ENCODE measurements at regions not wholly inside any gene's neighbourhood (a gene's known extent, or its start where the extent isn't known, plus 50 kb on each side); places are given as distances from the start of the nearest gene placed in this dataset.

DNA sequence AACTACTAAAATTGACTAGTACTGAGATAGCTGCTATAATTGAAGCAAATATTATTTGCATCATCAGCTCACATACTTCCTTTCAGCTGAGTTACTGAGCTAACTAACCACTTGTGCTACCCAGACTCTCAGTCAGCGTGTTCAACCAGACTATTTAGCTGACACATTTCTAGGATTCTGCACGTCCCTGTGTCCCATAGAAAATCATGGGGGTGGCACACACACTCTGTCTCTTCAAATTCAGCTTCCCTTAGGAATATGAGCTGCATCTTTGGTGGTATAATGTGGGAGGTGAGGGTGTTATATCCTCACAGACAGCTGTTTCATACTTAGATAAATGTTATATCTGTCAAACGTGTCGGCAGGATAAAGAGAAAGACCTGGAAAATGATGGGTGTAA is 424.0 kb downstream of the CDH2 start:
- TF ChIP-seq, protein P1, sequence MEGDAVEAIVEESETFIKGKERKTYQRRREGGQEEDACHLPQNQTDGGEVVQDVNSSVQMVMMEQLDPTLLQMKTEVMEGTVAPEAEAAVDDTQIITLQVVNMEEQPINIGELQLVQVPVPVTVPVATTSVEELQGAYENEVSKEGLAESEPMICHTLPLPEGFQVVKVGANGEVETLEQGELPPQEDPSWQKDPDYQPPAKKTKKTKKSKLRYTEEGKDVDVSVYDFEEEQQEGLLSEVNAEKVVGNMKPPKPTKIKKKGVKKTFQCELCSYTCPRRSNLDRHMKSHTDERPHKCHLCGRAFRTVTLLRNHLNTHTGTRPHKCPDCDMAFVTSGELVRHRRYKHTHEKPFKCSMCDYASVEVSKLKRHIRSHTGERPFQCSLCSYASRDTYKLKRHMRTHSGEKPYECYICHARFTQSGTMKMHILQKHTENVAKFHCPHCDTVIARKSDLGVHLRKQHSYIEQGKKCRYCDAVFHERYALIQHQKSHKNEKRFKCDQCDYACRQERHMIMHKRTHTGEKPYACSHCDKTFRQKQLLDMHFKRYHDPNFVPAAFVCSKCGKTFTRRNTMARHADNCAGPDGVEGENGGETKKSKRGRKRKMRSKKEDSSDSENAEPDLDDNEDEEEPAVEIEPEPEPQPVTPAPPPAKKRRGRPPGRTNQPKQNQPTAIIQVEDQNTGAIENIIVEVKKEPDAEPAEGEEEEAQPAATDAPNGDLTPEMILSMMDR (IDR thresholded peaks at IDR 0.05; ENCODE audit: low read depth, low read length, missing control alignments) = no peak
- DNase-seq = no peak
- Histone ChIP-seq H3K4me3 (ENCODE audit: low read depth, low read length) (no peak overlapping the region), H3K36me3 (replicated peaks) (no peaks in the 10 kb centered on the region), H3K27ac (no peak overlapping the region), H3K27me3 (replicated peaks) (no peaks in the 10 kb centered on the region)
- in situ Hi-C loops (cut with HindIII; ENCODE audit: low pct_ligation_motif_present, low sequenced_read_pairs) = no loop called here

DNA sequence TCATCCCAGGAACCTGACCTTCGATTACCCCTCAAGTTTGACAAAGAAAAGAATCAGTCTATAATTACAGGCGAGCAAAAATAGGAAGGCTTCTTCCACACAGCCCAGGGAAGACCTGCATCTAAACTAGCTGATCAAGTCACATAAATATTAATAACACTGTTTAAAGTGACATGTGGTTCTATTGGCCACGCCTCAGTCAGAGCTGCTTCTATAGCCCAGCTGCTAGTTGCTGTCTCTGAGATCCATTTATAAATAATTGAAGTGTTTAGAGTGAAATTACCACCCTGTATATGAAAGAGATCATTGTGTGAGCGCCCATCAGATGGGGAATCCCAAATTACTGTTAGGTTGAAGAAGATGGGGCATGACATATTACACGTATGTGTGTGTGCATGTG is 426.0 kb downstream of the CDH2 start:
- no peak overlapping the region for H3K27ac ChIP-seq
- no peaks in the 10 kb centered on the region for H3K27me3 ChIP-seq (replicated peaks)
- TF ChIP-seq, protein P1 (IDR thresholded peaks at IDR 0.05; ENCODE audit: low read depth, low read length, missing control alignments) = no peak
- in situ Hi-C loops (cut with HindIII; ENCODE audit: low pct_ligation_motif_present, low sequenced_read_pairs) = no loop called here
- no peak overlapping the region for H3K4me3 ChIP-seq (ENCODE audit: low read depth, low read length)
- no peaks in the 10 kb centered on the region for H3K36me3 ChIP-seq (replicated peaks)
- no peak for DNase-seq

DNA sequence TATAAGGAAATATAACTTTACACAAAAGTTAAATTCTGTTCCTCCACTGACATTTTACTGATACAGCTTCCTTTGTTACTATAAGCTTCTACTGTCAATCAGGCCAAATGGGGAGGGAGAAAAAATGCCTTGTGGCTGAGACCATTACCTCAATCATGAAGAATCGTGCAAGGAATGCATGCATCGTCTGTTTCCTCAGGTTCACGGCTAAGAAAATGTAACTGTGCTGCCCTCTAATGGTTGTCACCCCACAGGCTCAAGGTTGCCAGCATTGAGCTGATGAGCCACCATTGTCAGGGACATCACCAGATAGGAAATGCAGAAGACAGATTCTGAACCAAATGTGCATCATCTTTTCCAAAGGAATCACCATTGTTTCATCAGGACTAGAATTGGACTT is 426.9 kb downstream of the CDH2 start:
- no peak overlapping the region for H3K4me3 ChIP-seq (ENCODE audit: low read depth, low read length)
- TF ChIP-seq, protein P1 (IDR thresholded peaks at IDR 0.05; ENCODE audit: low read depth, low read length, missing control alignments) = peak; percentile 94
- peak; percentile 93 for DNase-seq
- in situ Hi-C loops (cut with HindIII; ENCODE audit: low pct_ligation_motif_present, low sequenced_read_pairs) = no loop called here
- no peaks in the 10 kb centered on the region for H3K27me3 ChIP-seq (replicated peaks)
- H3K36me3 ChIP-seq (replicated peaks) = no peaks in the 10 kb centered on the region
- H3K27ac ChIP-seq = no peak overlapping the region

DNA sequence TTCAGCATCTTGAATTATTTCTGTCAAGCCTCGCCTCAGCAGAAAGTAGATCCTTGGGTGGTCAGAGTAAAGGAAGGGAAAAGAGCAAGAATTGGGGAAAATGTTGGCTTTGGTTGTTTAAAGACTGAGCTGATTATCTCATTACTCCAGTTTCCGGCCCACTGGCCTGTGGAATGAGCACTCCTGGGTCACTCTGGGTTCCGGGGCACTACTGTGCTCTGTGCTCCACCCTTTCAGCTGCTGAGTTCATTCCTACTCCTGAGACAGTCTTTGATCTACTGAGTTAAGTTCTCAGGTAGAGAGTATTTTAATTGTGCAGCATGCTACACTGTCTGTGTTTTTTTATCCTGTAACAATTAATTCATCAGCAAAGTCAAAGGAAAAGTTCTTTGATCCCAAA is 427.7 kb downstream of the CDH2 start:
- in situ Hi-C loops (cut with HindIII; ENCODE audit: low pct_ligation_motif_present, low sequenced_read_pairs) = no loop called here
- H3K36me3 ChIP-seq (replicated peaks) = no peaks in the 10 kb centered on the region
- no peak overlapping the region for H3K4me3 ChIP-seq (ENCODE audit: low read depth, low read length)
- no peak overlapping the region for H3K27ac ChIP-seq
- H3K27me3 ChIP-seq (replicated peaks) = no peaks in the 10 kb centered on the region
- DNase-seq = no peak
- TF ChIP-seq, protein P1 (IDR thresholded peaks at IDR 0.05; ENCODE audit: low read depth, low read length, missing control alignments) = no peak

DNA sequence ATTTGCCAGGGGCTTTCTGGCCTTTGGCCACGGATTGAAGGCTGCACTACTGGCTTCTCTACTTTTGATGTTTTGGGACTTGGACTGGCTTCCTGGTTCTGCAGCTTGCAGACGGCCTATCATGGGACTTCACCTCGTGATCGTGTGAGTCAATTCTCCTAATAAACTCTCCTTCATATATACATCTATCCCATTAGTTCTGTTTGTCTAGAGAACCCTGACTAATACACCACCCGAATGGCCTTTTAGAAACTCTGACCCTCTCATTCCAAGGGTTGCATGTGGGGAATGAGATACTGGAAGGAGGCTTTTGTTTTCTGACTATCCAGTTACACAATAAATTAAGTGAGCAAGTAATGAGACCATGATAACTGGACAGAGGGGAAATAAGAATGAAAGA is 430.7 kb downstream of the CDH2 start:
- TF ChIP-seq, protein P1 (IDR thresholded peaks at IDR 0.05; ENCODE audit: low read depth, low read length, missing control alignments) = no peak
- H3K4me3 ChIP-seq (ENCODE audit: low read depth, low read length) = no peak overlapping the region
- H3K27ac ChIP-seq = no peak overlapping the region
- no peaks in the 10 kb centered on the region for H3K36me3 ChIP-seq (replicated peaks)
- in situ Hi-C loops (cut with HindIII; ENCODE audit: low pct_ligation_motif_present, low sequenced_read_pairs) = no loop called here
- DNase-seq = no peak
- H3K27me3 ChIP-seq (replicated peaks) = no peaks in the 10 kb centered on the region

DNA sequence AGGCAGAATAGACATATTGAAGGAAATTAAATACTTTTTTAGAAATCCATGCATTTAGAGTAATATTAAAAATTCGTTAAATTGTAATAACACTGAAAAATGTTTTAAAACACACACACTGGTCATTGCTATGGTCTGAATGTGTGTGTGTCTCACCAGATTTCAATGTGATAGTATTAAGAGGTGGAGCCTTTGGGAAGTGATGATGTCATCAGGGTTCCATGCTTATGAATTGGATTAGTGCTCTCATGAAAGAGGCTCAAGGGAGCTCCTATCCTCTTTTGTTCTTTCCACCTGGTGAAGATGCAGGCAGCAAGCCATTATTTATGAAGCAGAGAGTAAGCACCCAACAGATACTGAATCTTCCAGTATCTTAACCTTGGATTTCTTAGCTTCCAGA is 441.8 kb downstream of the CDH2 start:
- no peaks in the 10 kb centered on the region for H3K27me3 ChIP-seq (replicated peaks)
- TF ChIP-seq, protein P1 (IDR thresholded peaks at IDR 0.05; ENCODE audit: low read depth, low read length, missing control alignments) = no peak
- DNase-seq = no peak
- H3K27ac ChIP-seq = no peak overlapping the region
- in situ Hi-C loops (cut with HindIII; ENCODE audit: low pct_ligation_motif_present, low sequenced_read_pairs) = no loop called here
- H3K36me3 ChIP-seq (replicated peaks) = no peaks in the 10 kb centered on the region
- no peak overlapping the region for H3K4me3 ChIP-seq (ENCODE audit: low read depth, low read length)

Data from brain microvascular endothelial cell (primary cell).